ENCODE measurements at regions not wholly inside any gene's neighbourhood (a gene's known extent, or its start where the extent isn't known, plus 50 kb on each side); places are given as distances from the start of the nearest gene placed in this dataset.
A peak's percentile ranks its signal among the peaks of the same experiment; 100 is the strongest.

- dilution Hi-C loops (cut with MboI; ENCODE audit: extremely low pct_ligation_motif_present, low sequenced_read_pairs) = no loop called here
- FAIRE-seq (peak; percentile 83), DNase-seq (ENCODE audit: low read depth, low spot score) (peak; percentile 42)
- H3K9me3 ChIP-seq (ENCODE audit: control insufficient read depth, low read depth, low read length) = no peaks in the 10 kb centered on the region
- H3K27me3 ChIP-seq (ENCODE audit: control insufficient read depth, extremely low read depth, insufficient read depth, low read length) = no peaks in the 10 kb centered on the region
- peak overlapping the region; percentile 71 for H3K4me2 ChIP-seq (ENCODE audit: control insufficient read depth, extremely low read depth, insufficient read depth, low read depth, low read length)
- peaks cover 12% of the 10 kb centered on the region for H3K4me1 ChIP-seq (ENCODE audit: control insufficient read depth, extremely low read depth, insufficient read depth, low read length)
- peak overlapping the region; percentile 12 to 61 (median 55) for H3K4me3 ChIP-seq (ENCODE audit: control insufficient read depth in 2 of 3, extremely low read depth in 1 of 3, insufficient read depth in 2 of 3, low read depth in 1 of 3, low read length in 3 of 3)
- no peaks in the 10 kb centered on the region for H3K9me1 ChIP-seq (ENCODE audit: control insufficient read depth, extremely low read depth, insufficient read depth, low read length)
- peak overlapping the region; percentile 62 for H2AFZ ChIP-seq (ENCODE audit: control insufficient read depth, low read length)
- H3K79me2 ChIP-seq (ENCODE audit: control insufficient read depth, insufficient read depth, low read length) = no peaks in the 10 kb centered on the region
- TF ChIP-seq CTCF (optimal IDR thresholded peaks at IDR 0.05 in 1 of 3, IDR thresholded peaks at IDR 0.05 in 1 of 3, conservative IDR thresholded peaks at IDR 0.05 in 1 of 3; ENCODE audit: extremely low read depth in 1 of 3, insufficient read depth in 2 of 3, low read length in 3 of 3) (no peak), EZH2 (IDR thresholded peaks at IDR 0.05; ENCODE audit: low read length) (no peak)
- H4K20me1 ChIP-seq (ENCODE audit: control insufficient read depth, extremely low read depth, insufficient read depth, low read length) = no peaks in the 10 kb centered on the region
- H3K9ac ChIP-seq (ENCODE audit: control insufficient read depth, extremely low read depth, insufficient read depth, low read length) = peak overlapping the region; percentile 34
- H3K36me3 ChIP-seq (ENCODE audit: control insufficient read depth in 2 of 2, extremely low read depth in 1 of 2, insufficient read depth in 2 of 2, low read length in 2 of 2) = no peaks in the 10 kb centered on the region
- no peak overlapping the region for H3K27ac ChIP-seq (ENCODE audit: control insufficient read depth, insufficient read depth, low read length)
Observed at GRCh38 chr6:166757232-166758135, 130.4 kb upstream of the RPS6KA2 start.

GRCh38 chr6:166754218-166755030 is 127.4 kb upstream of the RPS6KA2 start:
- TF ChIP-seq EZH2 (IDR thresholded peaks at IDR 0.05; ENCODE audit: low read length) (no peak), CTCF (optimal IDR thresholded peaks at IDR 0.05 in 1 of 3, IDR thresholded peaks at IDR 0.05 in 1 of 3, conservative IDR thresholded peaks at IDR 0.05 in 1 of 3; ENCODE audit: extremely low read depth in 1 of 3, insufficient read depth in 2 of 3, low read length in 3 of 3) (no peak)
- no peaks in the 10 kb centered on the region for H3K9me1 ChIP-seq (ENCODE audit: control insufficient read depth, extremely low read depth, insufficient read depth, low read length)
- no peaks in the 10 kb centered on the region for H3K27me3 ChIP-seq (ENCODE audit: control insufficient read depth, extremely low read depth, insufficient read depth, low read length)
- no peaks in the 10 kb centered on the region for H3K9me3 ChIP-seq (ENCODE audit: control insufficient read depth, low read depth, low read length)
- dilution Hi-C loops (cut with MboI; ENCODE audit: extremely low pct_ligation_motif_present, low sequenced_read_pairs) = no loop called here
- no peak for DNase-seq (ENCODE audit: low read depth, low spot score)
- H3K4me3 ChIP-seq (ENCODE audit: control insufficient read depth in 2 of 3, extremely low read depth in 1 of 3, insufficient read depth in 2 of 3, low read depth in 1 of 3, low read length in 3 of 3) = no peak overlapping the region
- no peak overlapping the region for H3K4me2 ChIP-seq (ENCODE audit: control insufficient read depth, extremely low read depth, insufficient read depth, low read depth, low read length)
- H3K9ac ChIP-seq (ENCODE audit: control insufficient read depth, extremely low read depth, insufficient read depth, low read length) = no peak overlapping the region
- FAIRE-seq = no peak
- H2AFZ ChIP-seq (ENCODE audit: control insufficient read depth, low read length) = no peak overlapping the region
- no peak overlapping the region for H3K27ac ChIP-seq (ENCODE audit: control insufficient read depth, insufficient read depth, low read length)
- H3K4me1 ChIP-seq (ENCODE audit: control insufficient read depth, extremely low read depth, insufficient read depth, low read length) = peaks cover 12% of the 10 kb centered on the region
- no peaks in the 10 kb centered on the region for H4K20me1 ChIP-seq (ENCODE audit: control insufficient read depth, extremely low read depth, insufficient read depth, low read length)
- H3K79me2 ChIP-seq (ENCODE audit: control insufficient read depth, insufficient read depth, low read length) = no peaks in the 10 kb centered on the region
- H3K36me3 ChIP-seq (ENCODE audit: control insufficient read depth in 2 of 2, extremely low read depth in 1 of 2, insufficient read depth in 2 of 2, low read length in 2 of 2) = no peaks in the 10 kb centered on the region

Data from keratinocyte (primary cell).